Cerebellar cortex (tissue), 1 donor: ENCODE measurements at regions not wholly inside any gene's neighbourhood (a gene's known extent, or its start where the extent isn't known, plus 50 kb on each side); places are given as distances from the start of the nearest gene placed in this dataset.
A peak's percentile ranks its signal among the peaks of the same experiment; 100 is the strongest.

Source experiments
- DNase-seq: peaks from one replicate; pipeline ENCODE4 v3.0.0-alpha.2; 2015; ENCODE audit warnings: low spot score

DNA sequence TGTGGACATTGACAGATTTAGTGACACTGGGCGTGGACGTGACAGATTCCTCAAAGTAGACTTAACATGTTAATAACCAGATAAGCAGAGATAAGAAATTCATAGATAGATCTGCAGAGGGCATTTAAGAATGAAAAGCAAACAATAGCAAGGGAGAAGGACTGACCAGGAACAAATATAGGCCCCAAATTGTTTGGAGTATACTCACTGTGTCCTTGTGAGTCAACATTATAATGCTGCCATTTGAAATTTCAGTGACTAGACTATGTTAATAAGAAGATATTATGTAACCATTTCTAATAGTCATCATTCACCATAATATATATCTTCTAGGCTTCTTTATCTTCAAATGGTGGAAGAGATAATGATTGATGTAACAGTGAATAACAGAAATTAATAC, 78.1 kb upstream of the SLC38A11 start:
- no peak for DNase-seq

DNA sequence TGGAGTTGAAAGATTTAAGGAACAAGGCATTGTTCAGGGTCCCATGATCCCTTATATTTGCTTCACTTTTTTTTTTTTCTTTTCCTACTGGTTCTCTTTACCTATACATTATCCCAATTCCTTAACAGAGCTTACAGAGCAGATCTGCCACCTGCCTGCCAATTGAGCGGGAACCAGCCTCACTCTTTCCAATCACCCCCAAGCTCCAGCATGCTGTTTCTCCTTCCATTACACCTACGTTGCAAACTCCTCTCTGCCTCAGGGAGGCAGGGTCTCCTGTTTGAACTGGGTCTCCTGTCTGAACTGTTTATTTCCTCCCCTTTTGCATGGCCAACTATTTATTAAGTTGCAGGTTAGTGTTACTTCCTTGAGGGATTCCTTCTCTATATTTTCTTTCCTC, 77.2 kb upstream of the SLC38A11 start:
- DNase-seq, result no peak

DNA sequence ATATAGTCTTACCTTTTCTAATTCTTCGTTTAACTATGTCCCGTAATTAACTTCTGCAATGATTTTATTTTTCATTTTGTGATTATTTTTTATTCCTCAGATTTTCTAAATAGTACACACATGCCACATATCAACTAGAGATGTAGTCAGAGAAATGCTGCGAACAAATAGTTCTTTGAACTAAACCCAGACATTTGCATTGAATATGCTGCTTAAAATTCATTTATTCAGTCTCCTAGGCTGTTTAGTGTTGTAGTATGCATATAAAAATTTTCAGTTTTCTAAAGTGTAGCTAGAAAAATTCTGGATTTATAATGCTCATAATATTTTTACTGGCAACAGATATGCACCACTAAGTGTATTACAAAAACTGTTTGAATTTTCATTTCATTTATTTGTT, 68.9 kb upstream of the SLC38A11 start:
- no peak for DNase-seq

DNA sequence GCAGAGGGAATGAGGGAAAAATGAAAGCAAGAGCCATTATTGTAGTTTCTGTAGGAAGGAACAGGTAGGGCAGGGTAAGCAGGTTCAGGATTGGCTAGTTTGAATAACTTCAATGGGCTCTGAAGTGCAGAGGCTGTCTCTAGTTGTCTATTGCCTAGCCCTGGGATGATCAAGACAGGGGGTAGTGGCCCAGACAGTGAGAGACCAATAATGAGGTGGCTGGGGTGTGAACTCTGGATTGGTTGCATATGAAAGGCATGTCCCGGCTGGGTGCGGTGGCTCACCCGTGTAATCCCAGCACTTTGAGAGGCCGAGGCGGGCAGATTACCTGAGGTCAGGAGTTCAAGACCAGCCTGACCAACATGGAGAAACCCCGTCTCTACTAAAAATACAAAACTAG, 67.5 kb upstream of the SLC38A11 start:
- no peak for DNase-seq

DNA sequence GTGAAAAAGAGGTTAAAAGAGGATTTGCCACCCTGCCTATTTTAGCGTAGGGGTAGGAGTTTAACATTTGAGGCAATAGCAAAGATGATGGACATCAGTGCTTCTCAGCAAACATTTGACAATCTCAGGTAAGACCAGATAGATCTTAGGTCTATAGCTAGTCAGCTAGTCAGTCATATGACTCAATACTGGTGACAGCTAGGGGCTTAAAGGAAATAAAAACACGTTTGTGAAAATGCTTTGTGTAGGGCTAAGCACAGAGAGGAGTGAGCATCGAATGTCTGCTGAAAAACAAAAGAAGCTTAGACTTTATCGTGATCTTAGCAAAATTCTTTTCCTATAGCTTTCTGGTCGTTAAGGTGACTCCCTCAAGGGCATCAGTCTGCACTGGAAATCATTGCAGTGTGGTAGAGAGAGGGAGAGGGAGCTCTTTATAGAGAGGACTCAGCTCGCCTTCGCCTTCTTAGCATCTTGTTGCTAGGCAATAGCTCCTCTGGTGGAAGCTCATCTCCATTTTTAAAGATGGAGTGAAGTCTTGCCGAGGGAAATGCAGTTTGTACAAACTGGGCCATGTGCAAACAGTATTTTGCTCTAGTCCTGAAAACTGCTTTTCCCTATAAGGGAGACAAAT, 62.8 kb upstream of the SLC38A11 start:
- DNase-seq, result peak; percentile 55

DNA sequence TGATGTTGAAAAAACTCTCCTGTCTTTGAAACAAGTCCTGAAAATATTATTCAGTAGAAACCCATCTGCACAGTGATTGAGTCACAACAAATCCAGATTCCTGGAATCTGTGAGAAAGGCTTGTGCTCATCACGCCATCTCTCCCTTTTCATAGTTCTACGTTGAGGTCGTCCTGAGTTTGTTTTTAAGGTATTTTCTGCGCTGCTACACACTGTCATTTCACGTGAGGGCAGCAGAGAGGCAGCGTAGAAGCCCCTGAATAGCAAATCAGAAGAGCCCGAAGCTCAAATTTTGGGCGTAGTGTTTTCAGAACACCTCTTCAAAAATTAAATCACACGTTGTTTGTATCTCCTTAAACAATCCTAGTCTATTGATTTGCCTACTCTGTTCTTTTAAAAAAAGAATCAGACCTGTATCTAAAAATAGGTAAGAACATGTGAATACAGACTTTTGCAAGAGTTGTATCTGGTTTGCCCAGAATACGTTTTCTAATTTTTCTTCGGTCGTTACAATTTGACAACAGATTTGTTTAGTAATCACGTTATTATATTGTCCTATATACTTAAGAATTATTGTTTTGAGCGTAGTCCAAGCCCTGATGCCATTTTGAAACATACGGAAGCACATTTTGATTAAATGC, 61.6 kb upstream of the SLC38A11 start:
- peak; percentile 73 for DNase-seq

DNA sequence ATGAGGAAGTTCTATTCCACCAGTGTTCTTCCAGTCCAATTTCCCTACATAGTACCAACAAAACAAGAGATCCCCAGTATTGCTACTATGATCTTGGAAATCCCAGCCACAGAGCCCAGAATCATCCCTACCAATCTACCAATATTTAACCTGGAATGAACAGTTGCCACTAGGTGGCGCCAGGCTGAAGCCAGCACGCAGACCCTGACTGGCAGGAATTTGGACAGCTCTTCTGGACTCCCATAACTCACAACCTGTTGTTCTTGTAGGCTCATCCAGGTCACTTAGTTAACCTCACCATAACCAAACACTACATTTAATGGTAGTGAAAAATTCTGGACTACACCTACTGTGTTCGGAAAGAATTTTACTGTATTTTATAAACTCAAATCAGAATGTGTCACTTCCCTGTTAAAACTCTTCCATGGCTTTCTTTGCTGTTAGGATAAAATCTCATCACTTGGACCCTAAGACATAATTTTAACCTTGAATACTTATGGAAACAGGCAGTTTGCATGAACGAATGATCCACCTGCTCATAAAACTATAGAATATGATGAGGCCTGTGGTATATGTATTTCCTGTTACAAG, 59.8 kb upstream of the SLC38A11 start:
- DNase-seq, result peak; percentile 78

DNA sequence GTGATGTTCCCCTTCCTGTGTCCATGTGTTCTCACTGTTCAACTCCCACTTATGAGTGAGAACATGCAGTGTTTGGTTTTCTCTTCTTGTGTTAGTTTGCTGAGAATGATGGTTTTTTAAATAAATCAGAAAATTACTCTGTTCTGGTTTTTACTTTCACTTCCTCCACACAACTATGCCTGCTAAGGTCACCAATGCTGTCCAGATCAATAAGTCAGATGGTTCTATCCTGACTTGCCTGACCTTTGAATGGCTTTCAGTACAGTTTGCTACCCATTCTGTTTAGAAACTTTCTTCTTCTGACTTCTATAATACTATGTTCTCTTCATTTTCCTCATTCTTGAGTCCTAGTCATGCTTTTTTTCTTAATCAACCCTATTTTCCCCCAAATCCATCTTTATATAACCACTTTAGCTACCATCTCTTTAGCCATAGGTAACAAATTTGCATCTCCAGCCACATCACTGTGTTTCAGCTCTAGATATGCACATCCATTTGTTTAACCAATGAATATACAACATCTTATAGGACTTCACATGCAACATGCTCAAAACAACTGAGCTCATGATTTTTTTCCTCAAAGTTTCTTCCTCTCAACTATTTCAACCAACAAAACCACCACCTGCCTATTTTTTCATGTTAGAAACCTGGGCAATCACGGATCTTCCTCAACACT, 58.8 kb upstream of the SLC38A11 start:
- no peak for DNase-seq

DNA sequence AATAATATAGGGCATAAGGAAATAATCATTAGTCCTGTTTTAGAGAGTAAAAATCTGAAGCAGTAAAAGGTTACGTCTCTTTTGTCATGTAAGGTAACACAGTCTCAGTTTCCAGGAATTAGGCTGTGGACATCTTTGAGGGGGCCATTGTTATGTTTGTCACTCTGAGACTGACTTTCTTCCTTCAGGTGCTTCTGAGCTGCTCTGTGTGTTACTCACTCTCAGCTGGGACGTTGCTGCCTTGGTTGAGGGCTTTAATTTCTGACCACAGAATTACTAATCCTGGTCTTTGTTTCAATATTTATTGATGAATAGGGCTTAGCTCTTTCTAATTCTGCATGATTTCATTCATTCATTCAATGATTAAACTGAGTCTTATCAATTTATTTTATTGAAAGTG, 55.9 kb upstream of the SLC38A11 start:
- DNase-seq, result no peak

DNA sequence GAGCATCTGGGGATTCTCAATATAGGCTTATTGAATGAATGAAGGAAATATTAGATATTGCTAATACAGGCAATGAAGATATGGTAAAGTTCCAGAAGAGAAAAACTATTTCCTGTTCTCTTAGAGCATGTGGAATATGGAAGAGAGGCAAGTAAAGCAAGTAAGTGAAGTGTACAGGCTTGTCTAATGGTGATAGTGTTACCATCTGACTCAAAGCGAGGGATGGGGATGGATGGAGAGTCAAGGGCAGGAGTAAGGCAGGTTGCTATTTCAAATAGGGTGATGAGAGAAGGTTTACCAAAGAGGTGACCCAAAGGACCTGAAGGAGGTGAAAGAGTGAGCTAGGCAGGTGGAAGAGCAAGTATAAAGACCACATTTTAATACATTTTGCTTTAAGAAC, 55.2 kb upstream of the SLC38A11 start:
- DNase-seq, result no peak

DNA sequence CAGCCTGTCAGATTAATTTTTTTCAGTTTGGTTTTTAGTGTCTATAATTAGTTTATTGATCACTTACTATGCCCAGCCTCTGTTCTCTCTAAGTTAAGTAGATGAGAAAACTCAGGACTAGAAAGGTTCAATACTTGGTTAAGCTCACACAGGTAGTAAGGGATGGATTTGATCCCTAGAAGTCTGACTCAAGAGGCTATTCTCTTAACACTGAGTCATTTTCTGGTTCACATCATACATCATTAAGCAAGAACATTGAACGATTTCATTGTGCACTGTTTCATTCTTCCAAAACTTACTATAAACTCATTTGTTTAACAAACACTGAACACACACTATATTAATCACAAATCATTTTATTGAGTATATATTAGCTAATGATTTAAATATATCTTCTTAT, 54.1 kb upstream of the SLC38A11 start:
- no peak for DNase-seq

DNA sequence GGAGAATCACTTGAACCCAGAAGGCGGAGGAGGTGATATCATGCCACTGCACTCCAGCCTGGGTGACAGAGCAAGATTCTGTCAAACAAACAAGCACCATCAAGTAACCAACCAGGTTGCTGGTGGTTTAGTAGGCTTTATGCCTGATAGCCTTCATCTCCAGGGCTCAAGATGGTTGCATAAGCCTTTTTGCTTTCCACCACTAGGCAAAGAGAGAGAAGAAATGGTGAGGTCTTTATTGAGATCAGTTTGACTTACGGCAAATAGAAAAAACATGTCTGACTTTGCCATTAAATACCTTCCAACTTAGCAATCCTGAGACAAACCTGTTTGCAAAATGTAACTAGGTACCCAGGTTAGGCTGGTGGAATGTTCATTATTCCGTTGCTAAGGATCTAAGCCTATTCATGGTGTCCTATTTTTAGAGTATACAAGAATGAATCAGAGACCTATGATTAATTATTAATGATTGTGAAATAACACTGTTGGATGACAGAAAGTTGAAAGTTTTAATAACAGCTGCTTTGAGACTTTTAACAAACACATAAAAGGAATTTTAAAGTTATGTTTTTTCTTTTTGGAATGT, 53.5 kb upstream of the SLC38A11 start:
- DNase-seq, result no peak

DNA sequence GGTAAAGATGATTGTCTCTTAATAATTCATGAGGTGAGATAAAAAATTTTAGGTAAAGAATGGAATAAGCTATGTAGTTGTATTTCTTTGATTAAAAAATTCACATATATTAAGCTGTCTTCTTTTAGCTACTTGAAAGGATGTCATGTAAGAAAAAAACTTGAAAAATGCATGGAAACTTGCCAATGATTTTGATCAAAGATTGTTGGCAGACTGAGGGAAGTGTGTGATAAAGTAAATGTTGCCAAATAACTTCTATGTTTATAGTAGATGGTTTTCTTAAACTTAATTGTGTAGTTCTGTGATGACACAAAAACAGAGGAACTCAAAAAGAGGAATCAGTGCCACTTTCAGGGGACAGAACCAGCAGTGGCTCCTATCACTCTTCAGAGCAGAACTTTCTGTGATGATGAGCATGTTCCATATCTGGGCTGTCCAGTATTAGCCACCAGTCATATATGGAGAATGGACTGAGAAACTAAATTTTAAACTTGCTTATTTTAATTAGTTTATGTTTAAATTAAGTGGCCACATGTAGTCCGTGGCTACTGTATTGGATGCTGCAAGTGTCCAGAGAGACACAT, 51.9 kb upstream of the SLC38A11 start:
- no peak for DNase-seq
